SK-N-SH (cell line): ENCODE measurements at regions not wholly inside any gene's neighbourhood (a gene's known extent, or its start where the extent isn't known, plus 50 kb on each side); places are given as distances from the start of the nearest gene placed in this dataset.

Source experiments
- CTCF ChIA-PET: fragments of 300-600, 350-600 bp; formaldehyde crosslinking; extraction: SDS; loops from one replicate; lab custom pipeline; 2021; lab: Yijun Ruan, JAX
- POLR2A ChIA-PET: fragments of 350-600 bp; sonication (Branson Sonifier 250); formaldehyde crosslinking; extraction: SDS; loops from one replicate; lab custom pipeline; 2020; ENCODE audit warnings: antibody characterized with exemption, inconsistent platforms; lab: Yijun Ruan, JAX
- DNase-seq: peaks from one replicate; pipeline ENCODE4 v3.0.0; 2012
- H2AFZ ChIP-seq: fragments of 200-600 bp; sonication (generic); 2 replicates; pipeline ENCODE4 v1.8.1; 2016; ENCODE audit warnings: antibody characterized with exemption, mild to moderate bottlenecking, low read depth
- H3F3A ChIP-seq: fragments of 200-600 bp; sonication (generic); replicated peaks from 2 replicates; pipeline ENCODE3; 2016; ENCODE audit warnings: antibody characterized with exemption, mild to moderate bottlenecking; ENCODE audit not compliant: insufficient read depth
- H3K27ac ChIP-seq, 2 experiments: fragments of 200-500 bp in 1 of 2; fragments of 200-600 bp in 1 of 2; sonication (Bioruptor generic) in 1 of 2; sonication (generic), shearing (Covaris generic) in 1 of 2; 2 replicates each; pipeline versions ENCODE4 v1.5.1 to v1.6.1; 2014 to 2016; ENCODE audit warnings: low read depth in 2 of 2, inconsistent platforms in 1 of 2, low read length in 1 of 2, mild to moderate bottlenecking in 1 of 2, mixed read lengths in 1 of 2
- H3K27me3 ChIP-seq: fragments of 200-600 bp; sonication (generic), shearing (Covaris generic); 2 replicates; pipeline ENCODE4 v1.6.1; 2016; ENCODE audit warnings: mixed run types; ENCODE audit not compliant: insufficient read depth
- H3K36me3 ChIP-seq, 2 experiments: fragments of 200-500 bp in 1 of 2; fragments of 200-600 bp in 1 of 2; sonication (Bioruptor generic) in 1 of 2; sonication (generic) in 1 of 2; replicated peaks in 1 of 2; 2 replicates each; pipeline versions ENCODE3 to v1.5.1; 2014 to 2016; ENCODE audit warnings: low read length in 1 of 2, mild to moderate bottlenecking in 1 of 2; ENCODE audit not compliant: insufficient read depth in 2 of 2, control insufficient read depth in 1 of 2
- H3K4me1 ChIP-seq, 2 experiments: fragments of 200-500 bp in 1 of 2; fragments of 200-600 bp in 1 of 2; sonication (Bioruptor generic) in 1 of 2; sonication (generic), shearing (Covaris generic) in 1 of 2; 2 replicates each; pipeline versions ENCODE4 v1.5.1 to v1.6.1; 2014 to 2016; ENCODE audit warnings: low read depth in 1 of 2, low read length in 1 of 2, mixed run types in 1 of 2; ENCODE audit not compliant: insufficient read depth in 2 of 2, control insufficient read depth in 1 of 2
- H3K4me2 ChIP-seq: fragments of 200-600 bp; sonication (generic), shearing (Covaris generic); 2 replicates; pipeline ENCODE4 v1.6.1; 2017; ENCODE audit warnings: mixed run types
- H3K4me3 ChIP-seq, 2 experiments: fragments of 200-500 bp in 1 of 2; fragments of 200-600 bp in 1 of 2; sonication (Bioruptor generic) in 1 of 2; sonication (generic), shearing (Covaris generic) in 1 of 2; 2 replicates each; pipeline versions ENCODE4 v1.5.1 to v1.8.1; 2014 to 2016; ENCODE audit warnings: low read depth in 2 of 2, inconsistent platforms in 1 of 2, low read length in 1 of 2, mild to moderate bottlenecking in 1 of 2, mixed read lengths in 1 of 2, moderate library complexity in 1 of 2
- H3K79me2 ChIP-seq: fragments of 200-600 bp; sonication (generic); 2 replicates; pipeline ENCODE4 v1.8.1; 2017; ENCODE audit warnings: mild to moderate bottlenecking; ENCODE audit not compliant: insufficient read depth
- H3K9ac ChIP-seq: fragments of 200-600 bp; sonication (generic); 2 replicates; pipeline ENCODE4 v1.6.1; 2017; ENCODE audit warnings: mixed run types
- H3K9me2 ChIP-seq: fragments of 200-600 bp; sonication (generic); 2 replicates; pipeline ENCODE4 v1.6.1; 2017; ENCODE audit warnings: mixed run types
- H3K9me3 ChIP-seq: fragments of 200-600 bp; sonication (generic); 2 replicates; pipeline ENCODE4 v1.6.1; 2017; ENCODE audit warnings: mixed run types, mild to moderate bottlenecking, moderate library complexity
- H4K20me1 ChIP-seq: fragments of 200-600 bp; sonication (generic); 2 replicates; pipeline ENCODE4 v1.6.1; 2017; ENCODE audit warnings: mild to moderate bottlenecking, mixed run types; ENCODE audit not compliant: insufficient read depth
- CHD2 ChIP-seq: fragments of 150-350 bp; IDR thresholded peaks from 2 replicates; pipeline ENCODE4 v1.6.1; 2018; ENCODE audit warnings: low read length; ENCODE audit not compliant: partially characterized antibody
- CTCF ChIP-seq: fragments of 200-600 bp; sonication (generic); IDR thresholded peaks from 2 replicates; pipeline ENCODE4 v1.6.1; 2017; ENCODE audit warnings: antibody characterized with exemption, mild to moderate bottlenecking, moderate library complexity
- ELF1 ChIP-seq: IDR thresholded peaks from 2 replicates; pipeline ENCODE4 v1.4.0; 2012
- EZH2phosphoT487 ChIP-seq: fragments of 200-600 bp; sonication (generic); IDR thresholded peaks from 2 replicates; pipeline ENCODE4 v1.6.1; 2017; ENCODE audit warnings: low read depth, mixed run types, mild to moderate bottlenecking, antibody characterized with exemption, moderate library complexity, borderline replicate concordance
- FOXJ3 ChIP-seq: sonication (generic); formaldehyde crosslinking; IDR thresholded peaks from 2 replicates; pipeline ENCODE4 v1.5.1; 2020; ENCODE audit warnings: mild to moderate bottlenecking, missing genetic modification reagents
- GABPA ChIP-seq: IDR thresholded peaks from 2 replicates; pipeline ENCODE4 v1.4.0; 2012; ENCODE audit warnings: low read depth, mild to moderate bottlenecking
- GATA2 ChIP-seq: sonication (generic); formaldehyde crosslinking; IDR thresholded peaks from 2 replicates; pipeline ENCODE4 v1.5.0; 2020; ENCODE audit warnings: mild to moderate bottlenecking, missing genetic modification reagents
- MAX ChIP-seq: IDR thresholded peaks from 2 replicates; pipeline ENCODE4 v1.4.0; 2012; ENCODE audit warnings: low read depth
- NRF1 ChIP-seq: IDR thresholded peaks from 2 replicates; pipeline ENCODE4 v1.6.1; 2012; ENCODE audit warnings: low read depth, mild to moderate bottlenecking, low read length
- RCOR1 ChIP-seq: fragments of 150-350 bp; IDR thresholded peaks from 2 replicates; pipeline ENCODE4 v1.6.1; 2017; ENCODE audit warnings: antibody characterized with exemption, low read length
- REST ChIP-seq: IDR thresholded peaks from 2 replicates; pipeline ENCODE4 v1.6.1; 2012; ENCODE audit warnings: mild to moderate bottlenecking, low read depth, low read length, moderate library complexity
- RFX5 ChIP-seq: IDR thresholded peaks from 2 replicates; pipeline ENCODE4 v1.6.1; 2012; ENCODE audit warnings: mild to moderate bottlenecking, improper control_type of control experiment, low read length
- RXRA ChIP-seq: IDR thresholded peaks from 2 replicates; pipeline ENCODE4 v1.4.0; 2012; ENCODE audit warnings: low read depth, mild to moderate bottlenecking, borderline replicate concordance
- SIN3A ChIP-seq: IDR thresholded peaks from 2 replicates; pipeline ENCODE4 v1.6.1; 2012; ENCODE audit warnings: low read depth, mild to moderate bottlenecking, low read length, moderate library complexity, borderline replicate concordance
- TAF1 ChIP-seq: IDR thresholded peaks from 2 replicates; pipeline ENCODE4 v1.6.1; 2012; ENCODE audit warnings: low read depth, mild to moderate bottlenecking, low read length, moderate library complexity, borderline replicate concordance
- WGBS: methylation state at CpG from one replicate; pipeline ENCODE4 v1.1.6; 2017; ENCODE audit warnings: low lambda C conversion rate; 5-methylcytosine and 5-hydroxymethylcytosine counted together

GRCh38 chr1:79822053-79822452, 815.5 kb upstream of the ADGRL4 start:
- H3K36me3 ChIP-seq = no peaks in the 10 kb centered on the region
- H3K27me3 ChIP-seq = no peaks in the 10 kb centered on the region
- H2AFZ ChIP-seq = no peak overlapping the region
- H3K9ac ChIP-seq = no peak overlapping the region
- H3K4me3 ChIP-seq = no peak overlapping the region; a peak in 1 of 4 replicates
- 79% methylated on average over 11 of the region's 11 CpGs for WGBS
- TF ChIP-seq SIN3A (no peak), CTCF (no peak), RFX5 (no peak), EZH2phosphoT487 (no peak), RXRA (no peak), TAF1 (no peak), RCOR1 (no peak), FOXJ3 (no peak), CHD2 (no peak), GABPA (no peak), REST (no peak), GATA2 (CRISPR knock-in tag) (no peak), NRF1 (no peak), ELF1 (no peak), MAX (no peak)
- H3F3A ChIP-seq = no peaks in the 10 kb centered on the region
- no peaks in the 10 kb centered on the region for H3K4me1 ChIP-seq
- no peaks in the 10 kb centered on the region for H3K9me2 ChIP-seq
- no peaks in the 10 kb centered on the region for H3K9me3 ChIP-seq
- no peak overlapping the region for H3K27ac ChIP-seq
- H3K79me2 ChIP-seq = no peaks in the 10 kb centered on the region
- no peak overlapping the region for H3K4me2 ChIP-seq
- H4K20me1 ChIP-seq = no peaks in the 10 kb centered on the region
- no peak for DNase-seq
- CTCF ChIA-PET = interaction anchor here (0.7 kb wide), 1 partner anchor 325 kb away, joined by 3 read pairs; no protein-coding TSS in a partner anchor
- POLR2A ChIA-PET = no interaction called here
